BJ (cell line): ENCODE measurements at regions not wholly inside any gene's neighbourhood (a gene's known extent, or its start where the extent isn't known, plus 50 kb on each side); places are given as distances from the start of the nearest gene placed in this dataset.
A peak's percentile ranks its signal among the peaks of the same experiment; 100 is the strongest.

Experiments used
- CTCF ChIA-PET: fragments of 350-600 bp; formaldehyde crosslinking; extraction: SDS; loops from one replicate; lab custom pipeline; 2021; ENCODE audit warnings: antibody characterized with exemption, inconsistent platforms; lab: Yijun Ruan, JAX
- POLR2A ChIA-PET: fragments of 300-600 bp; sonication (Branson Sonifier 250); formaldehyde crosslinking; extraction: SDS; loops from one replicate; lab custom pipeline; 2021; ENCODE audit warnings: antibody characterized with exemption; lab: Charles Lee
- DNase-seq: peaks from one replicate; pipeline ENCODE4 v3.0.0-alpha.2; 2011; ENCODE audit warnings: low read depth
- H3K27me3 ChIP-seq: 2 replicates; pipeline ENCODE4 v1.6.0; 2011; ENCODE audit warnings: low read length; ENCODE audit not compliant: control insufficient read depth, insufficient read depth
- H3K36me3 ChIP-seq: 2 replicates; pipeline ENCODE4 v1.5.1; 2011; ENCODE audit warnings: low read length; ENCODE audit not compliant: control insufficient read depth, insufficient read depth
- H3K4me3 ChIP-seq: 2 replicates; pipeline ENCODE4 v1.5.1; 2011; ENCODE audit warnings: low read depth, mild to moderate bottlenecking, control low read depth, low read length
- TF ChIP-seq, protein P1 (sequence below): IDR thresholded peaks from 2 replicates; pipeline ENCODE4 v1.5.1; 2011; ENCODE audit warnings: low read depth, mild to moderate bottlenecking, control low read depth, inconsistent platforms, low read length, moderate library complexity; ENCODE audit not compliant: insufficient read depth

DNA sequence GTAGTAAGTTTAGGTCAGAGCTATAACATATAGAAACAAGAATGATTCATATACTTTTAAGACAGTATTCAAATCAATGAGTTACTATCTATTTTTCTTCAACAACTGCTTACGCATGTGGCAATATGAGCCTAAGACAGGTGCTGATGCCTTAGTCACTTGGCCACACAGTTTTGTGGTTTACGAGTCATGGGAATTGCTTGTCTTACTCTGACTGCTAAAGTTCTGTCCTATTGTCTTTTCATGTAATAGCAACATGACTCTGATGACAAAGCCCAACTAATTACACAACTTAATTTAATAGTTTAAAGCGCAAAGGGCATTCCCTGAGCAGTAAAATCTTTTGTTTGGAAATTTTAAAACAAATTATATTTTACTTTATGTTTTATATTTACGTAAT lies 159.3 kb upstream of the CENPW start:
- TF ChIP-seq, protein P1, sequence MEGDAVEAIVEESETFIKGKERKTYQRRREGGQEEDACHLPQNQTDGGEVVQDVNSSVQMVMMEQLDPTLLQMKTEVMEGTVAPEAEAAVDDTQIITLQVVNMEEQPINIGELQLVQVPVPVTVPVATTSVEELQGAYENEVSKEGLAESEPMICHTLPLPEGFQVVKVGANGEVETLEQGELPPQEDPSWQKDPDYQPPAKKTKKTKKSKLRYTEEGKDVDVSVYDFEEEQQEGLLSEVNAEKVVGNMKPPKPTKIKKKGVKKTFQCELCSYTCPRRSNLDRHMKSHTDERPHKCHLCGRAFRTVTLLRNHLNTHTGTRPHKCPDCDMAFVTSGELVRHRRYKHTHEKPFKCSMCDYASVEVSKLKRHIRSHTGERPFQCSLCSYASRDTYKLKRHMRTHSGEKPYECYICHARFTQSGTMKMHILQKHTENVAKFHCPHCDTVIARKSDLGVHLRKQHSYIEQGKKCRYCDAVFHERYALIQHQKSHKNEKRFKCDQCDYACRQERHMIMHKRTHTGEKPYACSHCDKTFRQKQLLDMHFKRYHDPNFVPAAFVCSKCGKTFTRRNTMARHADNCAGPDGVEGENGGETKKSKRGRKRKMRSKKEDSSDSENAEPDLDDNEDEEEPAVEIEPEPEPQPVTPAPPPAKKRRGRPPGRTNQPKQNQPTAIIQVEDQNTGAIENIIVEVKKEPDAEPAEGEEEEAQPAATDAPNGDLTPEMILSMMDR, result no peak
- CTCF ChIA-PET, result no interaction called here
- H3K27me3 ChIP-seq, result peaks cover 1% of the 10 kb centered on the region; the same call in 1 of the 2 replicates
- POLR2A ChIA-PET, result no interaction called here
- no peak overlapping the region for H3K4me3 ChIP-seq
- DNase-seq, result peak; percentile 57
- H3K36me3 ChIP-seq, result no peaks in the 10 kb centered on the region

DNA sequence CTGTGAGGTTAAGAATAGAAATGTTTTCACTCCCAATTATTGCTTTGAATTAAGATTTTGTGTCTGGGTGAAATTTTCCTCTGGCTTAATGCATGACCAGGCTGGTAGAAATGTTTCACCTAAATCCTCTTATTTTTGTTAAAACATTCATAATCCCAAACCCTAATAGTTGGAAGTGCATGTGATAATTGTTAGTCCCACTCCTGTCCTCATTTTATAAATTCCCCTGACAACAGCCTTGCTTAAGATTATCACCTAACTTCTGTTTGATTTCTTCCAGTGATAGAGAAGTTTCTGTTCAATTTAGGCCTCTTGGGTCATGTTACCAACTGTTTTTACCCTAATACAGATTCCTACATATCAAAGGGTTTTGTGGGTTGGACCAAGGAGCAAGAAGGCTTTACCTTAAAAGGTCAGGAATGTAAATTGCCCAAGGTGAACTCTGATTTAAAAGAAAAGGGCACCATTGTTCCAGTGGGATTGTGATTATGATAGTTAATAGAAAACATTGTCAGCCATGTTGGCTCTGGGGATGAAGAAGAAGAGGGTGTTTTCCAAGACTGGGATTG lies 158.7 kb upstream of the CENPW start:
- Histone ChIP-seq H3K4me3 (no peak overlapping the region), H3K36me3 (no peaks in the 10 kb centered on the region), H3K27me3 (peaks cover 1% of the 10 kb centered on the region; the same call in 1 of the 2 replicates)
- no peak for DNase-seq
- TF ChIP-seq, protein P1, result no peak
- ChIA-PET POLR2A (no interaction called here), CTCF (no interaction called here)

DNA sequence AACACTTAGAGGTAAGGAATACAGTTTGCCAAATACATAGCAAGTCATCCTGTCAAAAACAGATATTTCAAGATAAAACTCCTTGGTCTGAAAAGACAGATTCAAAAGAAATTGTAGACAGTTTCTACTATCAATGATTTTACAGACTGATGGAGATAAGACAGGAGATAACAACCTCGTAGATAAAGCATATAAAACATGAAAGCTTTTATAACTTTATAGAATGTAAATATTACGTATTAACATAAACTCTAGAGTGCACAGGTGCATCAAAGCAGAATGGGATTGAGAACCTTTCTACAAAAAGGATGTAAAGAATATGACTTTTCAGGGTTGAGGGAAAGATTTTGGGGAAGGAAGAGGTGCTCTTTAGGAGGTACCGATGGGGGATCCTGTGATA lies 158.0 kb upstream of the CENPW start:
- ChIA-PET POLR2A (no interaction called here), CTCF (no interaction called here)
- H3K27me3 ChIP-seq, result peaks cover 1% of the 10 kb centered on the region; the same call in 1 of the 2 replicates
- no peaks in the 10 kb centered on the region for H3K36me3 ChIP-seq
- DNase-seq, result no peak
- H3K4me3 ChIP-seq, result no peak overlapping the region
- TF ChIP-seq, protein P1, result no peak

DNA sequence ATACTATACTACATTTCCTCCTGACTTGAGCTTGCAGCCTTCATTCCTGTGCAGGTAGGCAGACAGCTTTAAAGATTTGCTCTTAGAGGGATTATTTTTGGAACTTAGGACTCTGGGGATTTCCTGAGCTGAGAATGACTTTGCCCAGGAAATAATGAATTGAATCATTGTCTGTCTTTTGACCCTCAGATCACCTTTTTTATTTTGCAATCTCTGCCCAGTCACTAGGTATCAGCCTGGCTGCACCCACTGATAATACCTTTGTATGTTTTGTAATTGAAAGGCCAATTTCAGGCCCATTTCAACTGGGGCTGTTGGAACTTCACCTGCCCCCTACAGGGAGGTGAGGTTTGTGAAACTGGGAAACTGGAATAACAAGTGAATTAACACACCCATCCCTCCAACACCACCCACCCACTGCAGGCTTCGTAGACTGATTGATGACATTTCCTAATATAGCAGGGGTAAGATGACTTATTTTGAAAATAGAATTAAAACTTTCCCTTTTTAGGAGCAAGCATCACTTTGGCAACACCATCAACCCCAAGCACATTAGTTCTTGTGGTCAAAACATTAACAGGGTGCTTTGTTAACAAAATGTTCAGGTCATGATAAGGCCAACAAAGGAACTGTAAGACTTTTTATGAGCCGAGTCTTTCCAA lies 157.1 kb upstream of the CENPW start:
- Histone ChIP-seq H3K27me3 (peaks cover 1% of the 10 kb centered on the region; the same call in 1 of the 2 replicates), H3K4me3 (no peak overlapping the region), H3K36me3 (no peaks in the 10 kb centered on the region)
- no peak for DNase-seq
- ChIA-PET POLR2A (no interaction called here), CTCF (no interaction called here)
- TF ChIP-seq, protein P1, result no peak

DNA sequence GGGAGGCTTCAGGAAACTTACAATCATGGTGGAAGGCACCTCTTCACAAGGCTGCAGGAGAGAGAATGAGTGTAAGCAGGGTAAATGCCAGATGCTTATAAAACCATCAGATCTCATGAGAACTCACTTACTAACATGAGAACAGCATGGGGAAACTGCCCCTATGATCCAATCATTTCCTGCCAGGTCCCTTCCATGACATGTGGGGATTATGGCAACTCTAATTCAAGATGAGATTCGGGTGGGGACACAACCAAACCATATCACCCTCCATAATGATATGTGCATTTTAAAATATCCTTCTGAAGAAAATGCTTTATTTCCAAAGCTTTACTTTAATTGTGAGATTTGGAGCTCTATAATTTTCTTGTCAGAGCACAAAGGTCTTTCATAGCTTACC lies 154.1 kb upstream of the CENPW start:
- Histone ChIP-seq H3K27me3 (no peaks in the 10 kb centered on the region), H3K4me3 (no peak overlapping the region), H3K36me3 (no peaks in the 10 kb centered on the region)
- no peak for DNase-seq
- ChIA-PET CTCF (interaction anchor here (0.7 kb wide), 1 partner anchor 125 kb away, joined by 4 read pairs; no protein-coding TSS in a partner anchor), POLR2A (no interaction called here)
- TF ChIP-seq, protein P1, result no peak
